ENCODE measurements at regions not wholly inside any gene's neighbourhood (a gene's known extent, or its start where the extent isn't known, plus 50 kb on each side); places are given as distances from the start of the nearest gene placed in this dataset.
"Not testable (repeated sequence)": the region's sequence is repeated elsewhere in the genome, so short reads cannot be mapped to it uniquely, and the experiment has no call there.

DNA sequence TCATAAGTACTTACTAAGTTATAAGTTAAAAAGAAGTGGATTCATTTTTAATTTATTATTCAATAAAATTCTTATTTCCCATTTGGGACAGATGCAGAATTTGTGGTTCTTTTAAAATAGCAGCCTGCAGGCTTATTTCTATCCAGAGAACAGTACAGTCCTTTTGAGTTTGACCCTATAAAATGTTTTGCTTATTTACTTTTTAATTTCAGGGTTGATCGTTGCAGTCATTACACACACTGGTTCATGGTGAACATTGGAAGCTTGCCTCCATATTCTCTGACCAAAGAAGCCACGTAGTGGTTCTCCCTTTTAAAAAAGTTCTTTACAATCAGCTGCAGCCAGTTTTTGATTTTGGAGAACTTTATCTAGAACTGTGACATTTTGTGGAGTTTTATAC lies 122.9 kb upstream of the PDE7B start:
- DNase-seq: no peak

DNA sequence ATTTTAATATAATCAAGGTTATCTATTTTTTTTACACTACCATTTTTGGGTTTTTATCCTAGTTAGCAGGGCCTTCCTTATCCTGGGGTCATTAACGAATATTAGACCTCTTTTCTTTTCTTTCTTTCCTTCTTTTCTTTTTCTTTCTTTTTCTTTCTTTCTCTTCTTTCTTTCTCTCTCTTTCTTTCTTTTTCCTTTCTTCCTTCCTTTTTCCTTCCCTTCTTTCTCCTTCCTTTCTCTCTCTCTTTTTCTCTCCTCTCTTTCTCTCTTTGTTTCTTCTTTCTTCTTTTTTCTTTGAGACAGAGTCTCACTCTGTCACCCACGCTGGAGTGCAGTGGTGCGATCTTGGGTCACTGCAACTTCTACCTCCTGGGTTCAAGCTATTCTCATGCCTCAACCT lies 120.4 kb upstream of the PDE7B start:
- DNase-seq: no peak

DNA sequence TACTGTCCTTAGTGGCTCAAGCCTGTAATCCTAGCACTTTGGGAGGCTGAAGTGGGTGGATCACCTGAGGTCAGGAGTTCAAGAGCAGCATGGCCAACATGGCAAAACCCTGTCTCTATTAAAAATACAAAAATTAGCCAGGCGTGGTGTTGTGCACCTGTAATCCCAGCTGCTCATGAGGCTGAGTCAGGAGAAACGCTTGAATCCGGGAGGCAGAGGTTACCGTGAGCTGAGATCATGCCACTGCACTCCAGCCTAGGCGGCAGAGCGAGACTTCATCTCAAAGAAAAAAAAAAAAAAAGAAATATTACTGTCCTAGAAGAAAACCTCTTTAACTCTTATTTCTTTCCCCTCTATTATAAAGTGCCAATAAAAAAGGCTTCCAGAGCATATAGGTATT lies 115.2 kb upstream of the PDE7B start:
- DNase-seq: not testable (repeated sequence)

DNA sequence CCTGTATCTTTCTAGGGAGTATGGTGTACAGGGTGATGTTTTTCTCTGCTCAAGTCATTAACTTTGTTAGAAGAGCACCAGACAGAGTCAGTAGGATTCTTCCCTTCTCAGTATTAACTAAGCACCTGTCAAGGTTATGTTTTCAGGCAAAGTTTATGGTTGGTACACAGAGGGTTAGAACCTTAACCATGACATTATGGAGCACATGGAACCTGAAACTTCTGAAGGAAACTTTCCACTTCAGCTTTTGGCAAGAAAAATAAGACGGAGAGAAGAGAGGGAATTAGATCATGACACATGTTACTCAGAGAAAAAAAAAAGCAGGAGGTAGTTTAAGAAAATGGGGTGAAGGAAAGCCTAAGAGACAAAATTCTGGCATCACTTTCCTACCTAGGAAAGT lies 112.9 kb upstream of the PDE7B start:
- DNase-seq: no peak

DNA sequence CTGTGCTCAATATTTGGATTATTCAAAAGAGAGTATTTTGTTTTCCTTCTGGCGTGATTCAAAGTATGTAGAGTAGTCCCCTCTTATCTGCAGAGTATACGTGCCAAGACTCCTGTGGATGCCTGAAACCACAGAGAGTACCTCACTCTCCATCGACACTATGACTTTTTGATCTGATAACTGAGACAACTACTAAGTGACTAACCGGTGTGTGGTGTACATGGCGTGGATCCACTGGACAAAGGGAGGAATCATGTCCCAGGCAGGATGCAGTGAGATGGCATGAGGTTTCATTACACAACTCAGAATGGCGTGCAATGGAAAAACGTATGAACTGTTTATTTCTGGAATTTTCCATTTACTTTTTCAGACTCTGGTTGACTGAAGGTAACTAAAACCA lies 112.2 kb upstream of the PDE7B start:
- no peak for DNase-seq

DNA sequence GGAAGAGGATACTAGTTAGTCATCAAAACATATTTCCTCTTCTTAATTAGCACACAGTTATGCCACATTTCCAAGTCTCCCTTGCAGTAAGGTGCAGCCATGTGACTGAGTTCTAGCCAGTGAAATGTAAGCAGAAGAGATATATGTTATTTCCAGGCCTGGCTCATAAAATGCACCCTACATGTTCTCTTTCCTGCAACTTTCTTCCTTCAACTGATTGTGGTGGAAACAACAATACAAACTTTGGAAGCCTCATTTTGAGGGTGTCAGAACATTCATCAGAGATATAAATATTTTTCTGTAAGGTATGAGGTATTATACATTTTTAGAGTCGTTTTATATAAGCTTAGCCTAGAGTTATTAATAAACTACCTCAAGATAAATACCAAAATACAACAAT lies 110.9 kb upstream of the PDE7B start:
- DNase-seq: no peak

DNA sequence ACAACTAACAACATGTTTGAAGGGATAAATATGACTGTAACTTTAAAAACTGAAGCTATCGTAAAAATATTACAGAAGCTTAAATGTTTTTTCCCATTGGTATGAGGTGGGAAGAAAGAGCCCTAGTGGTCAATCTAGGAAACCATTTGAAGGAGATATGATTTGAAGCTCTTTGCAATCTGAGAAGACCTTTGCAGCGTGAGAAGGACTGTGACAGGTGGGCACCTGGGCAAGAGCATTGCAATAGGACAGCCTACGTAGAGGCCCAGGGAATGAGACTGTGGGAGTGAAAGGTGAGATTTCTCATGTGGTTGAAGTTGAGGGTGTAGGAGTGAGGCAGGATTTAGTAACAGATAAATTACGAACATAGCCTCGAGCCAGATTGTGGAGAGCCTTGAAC lies 108.0 kb upstream of the PDE7B start:
- DNase-seq: no peak

DNA sequence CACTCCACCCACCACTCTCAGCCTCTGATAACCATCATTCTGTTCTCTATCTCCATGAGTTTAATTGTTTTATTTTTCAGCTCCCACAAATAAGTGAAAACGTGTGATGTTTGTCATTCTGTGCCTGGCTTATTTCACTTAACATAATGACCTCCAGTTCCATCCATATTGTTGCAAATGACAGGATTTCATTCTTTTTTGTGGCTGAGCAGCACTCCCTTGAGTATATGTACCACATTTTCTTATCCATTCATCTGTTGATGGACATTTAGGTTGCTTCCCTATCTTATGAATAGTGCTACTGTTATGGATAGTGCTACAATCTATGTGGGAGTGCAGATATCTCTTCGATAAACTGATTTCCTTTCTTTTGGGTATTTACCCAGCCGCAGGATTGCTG lies 103.3 kb upstream of the PDE7B start:
- no peak for DNase-seq

DNA sequence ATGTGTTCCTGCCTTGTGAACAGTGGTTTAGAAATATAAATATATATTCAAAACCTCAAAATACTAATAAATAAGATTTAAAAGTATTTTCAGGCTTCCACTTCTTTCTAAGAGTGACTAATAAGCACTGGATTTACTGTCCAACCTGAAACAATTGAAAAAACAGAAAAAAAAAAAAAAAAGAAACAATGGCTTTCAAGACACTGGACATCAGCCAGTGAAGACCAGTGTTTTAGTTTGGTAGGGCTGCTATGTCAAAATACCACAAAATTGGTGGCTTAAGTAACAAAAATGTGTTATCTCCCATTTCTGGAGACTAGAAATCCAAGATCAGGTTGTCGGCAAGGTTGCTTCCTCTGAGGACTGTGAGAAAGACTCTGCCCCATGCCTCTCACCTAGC lies 101.4 kb upstream of the PDE7B start:
- DNase-seq: no peak

DNA sequence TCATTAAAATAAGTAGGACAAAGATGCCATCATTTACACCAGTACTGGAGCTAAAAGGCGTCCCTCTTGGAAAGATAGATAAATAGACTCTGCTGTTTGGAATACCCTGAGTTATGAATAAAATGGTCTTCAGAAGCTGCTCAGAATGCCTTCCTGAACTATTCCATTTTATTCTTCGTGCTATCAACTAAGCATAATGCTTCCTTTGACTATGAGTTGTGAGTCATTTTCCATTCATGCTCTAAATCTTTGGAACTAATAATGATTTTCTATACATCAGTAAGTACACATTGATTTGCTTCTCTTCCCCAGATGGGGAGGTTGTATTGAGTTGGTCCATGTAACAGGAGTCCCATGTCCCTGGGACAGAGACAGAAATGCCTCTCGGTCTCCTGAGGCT lies 98.3 kb upstream of the PDE7B start:
- DNase-seq: no peak

DNA sequence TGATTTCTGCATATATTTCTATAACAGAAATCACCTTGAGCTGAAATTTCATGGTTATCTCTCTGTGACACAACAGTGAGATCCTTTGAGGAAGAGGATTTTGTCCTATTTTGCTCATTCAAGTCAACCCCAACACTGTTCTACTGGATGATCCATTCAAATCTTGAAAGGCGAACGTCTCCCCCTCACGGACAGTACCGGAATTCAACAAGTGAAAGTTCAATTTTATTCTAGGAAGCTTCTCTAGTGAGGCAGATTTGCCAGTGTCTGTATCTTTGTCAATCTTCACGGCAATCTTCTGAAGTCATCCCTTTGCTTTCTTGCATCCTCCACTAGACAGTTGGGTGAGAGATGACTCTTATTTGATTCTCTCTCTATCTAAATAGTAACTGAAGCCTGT lies 91.7 kb upstream of the PDE7B start:
- DNase-seq: no peak

DNA sequence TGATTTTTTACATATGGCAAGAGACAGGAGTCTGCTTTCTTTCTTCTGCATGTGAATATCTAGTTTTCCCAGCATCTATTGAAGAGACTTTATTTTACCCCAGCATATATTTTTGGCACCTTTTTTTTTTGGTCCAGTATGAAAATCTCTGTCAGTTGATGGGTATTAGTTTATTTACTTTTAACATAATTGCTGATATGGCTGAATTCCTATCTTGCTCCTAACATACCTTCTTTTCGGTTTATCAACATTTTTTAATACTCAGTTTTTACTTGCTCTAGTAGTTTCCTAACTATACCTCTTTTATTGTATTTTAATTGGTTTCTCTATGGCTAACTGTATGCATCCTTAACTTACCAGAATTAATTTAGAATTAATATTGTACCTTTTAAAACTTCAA lies 77.5 kb upstream of the PDE7B start:
- DNase-seq: no peak

DNA sequence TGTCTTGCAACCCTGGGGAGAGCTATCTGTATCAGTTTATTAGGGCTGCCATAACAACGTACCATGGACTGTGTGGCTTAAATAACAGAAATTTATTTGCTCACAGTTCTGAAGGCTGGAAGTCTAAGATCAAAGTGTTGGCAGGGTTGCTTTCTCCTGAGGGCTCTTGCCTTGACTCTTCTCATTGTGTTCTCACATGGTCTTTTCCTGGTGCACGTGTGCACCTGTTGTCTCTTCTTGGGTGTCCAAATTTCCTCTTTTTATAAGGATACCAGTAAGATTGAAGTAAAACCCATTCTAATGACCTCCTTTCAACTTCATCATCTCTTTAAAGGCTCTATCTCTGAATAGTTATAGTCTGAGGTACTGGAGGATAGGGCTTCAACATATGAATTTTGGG lies 72.3 kb upstream of the PDE7B start:
- DNase-seq: no peak

DNA sequence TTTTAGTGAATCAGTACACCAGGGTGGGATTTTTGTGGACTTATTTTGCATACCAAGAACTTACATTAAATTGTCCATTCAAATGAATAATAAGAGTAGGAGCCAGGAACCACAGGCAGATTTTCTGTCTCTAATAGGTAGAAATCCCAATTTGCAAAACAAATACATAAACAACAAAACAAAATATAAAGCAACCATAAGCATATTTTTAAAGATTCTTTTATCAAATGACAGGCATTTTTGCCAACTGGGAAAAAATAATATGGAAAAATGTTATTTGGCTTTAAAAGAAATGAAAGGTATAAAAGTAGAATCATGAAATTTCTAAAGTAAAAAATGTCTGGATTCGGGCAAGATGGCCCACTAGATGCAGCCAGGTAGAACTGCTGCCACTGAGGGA lies 71.2 kb upstream of the PDE7B start:
- no peak for DNase-seq

DNA sequence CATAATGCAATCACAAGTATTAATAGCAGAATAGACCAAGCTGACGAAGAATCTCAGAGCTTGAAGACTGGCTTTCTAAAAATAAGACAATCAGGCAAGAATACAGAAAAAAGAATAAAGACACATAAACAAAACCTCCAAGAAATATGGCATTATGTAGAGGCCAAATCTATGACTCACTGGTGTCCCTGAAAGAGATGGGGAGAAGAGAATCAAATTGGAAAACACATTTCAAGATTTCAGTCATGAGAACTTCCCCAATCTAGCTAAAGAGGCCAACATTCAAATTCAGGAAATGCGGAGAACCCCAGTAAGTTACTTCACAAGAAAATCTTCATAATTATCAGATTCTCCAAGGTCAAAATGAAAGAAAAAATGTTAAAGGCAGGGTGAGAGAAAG lies 69.0 kb upstream of the PDE7B start:
- no peak for DNase-seq

DNA sequence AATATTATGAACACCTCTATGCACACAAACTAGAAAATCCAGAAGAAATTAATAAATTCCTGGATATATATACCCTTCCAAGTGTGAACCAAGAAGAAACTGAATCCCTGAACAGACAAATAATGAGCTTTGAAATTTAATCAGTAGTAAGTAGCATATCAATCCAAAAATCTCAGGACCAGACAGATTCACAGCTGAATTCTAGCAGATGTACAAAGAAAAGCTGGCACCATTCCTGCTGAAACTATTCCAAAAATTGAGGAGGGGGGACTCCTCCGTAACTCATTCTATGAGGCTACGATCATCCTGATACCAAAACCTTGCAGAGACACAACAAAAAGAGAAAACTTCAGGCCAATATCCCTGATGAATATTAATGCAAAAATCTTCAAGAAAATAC lies 67.0 kb upstream of the PDE7B start:
- no peak for DNase-seq

DNA sequence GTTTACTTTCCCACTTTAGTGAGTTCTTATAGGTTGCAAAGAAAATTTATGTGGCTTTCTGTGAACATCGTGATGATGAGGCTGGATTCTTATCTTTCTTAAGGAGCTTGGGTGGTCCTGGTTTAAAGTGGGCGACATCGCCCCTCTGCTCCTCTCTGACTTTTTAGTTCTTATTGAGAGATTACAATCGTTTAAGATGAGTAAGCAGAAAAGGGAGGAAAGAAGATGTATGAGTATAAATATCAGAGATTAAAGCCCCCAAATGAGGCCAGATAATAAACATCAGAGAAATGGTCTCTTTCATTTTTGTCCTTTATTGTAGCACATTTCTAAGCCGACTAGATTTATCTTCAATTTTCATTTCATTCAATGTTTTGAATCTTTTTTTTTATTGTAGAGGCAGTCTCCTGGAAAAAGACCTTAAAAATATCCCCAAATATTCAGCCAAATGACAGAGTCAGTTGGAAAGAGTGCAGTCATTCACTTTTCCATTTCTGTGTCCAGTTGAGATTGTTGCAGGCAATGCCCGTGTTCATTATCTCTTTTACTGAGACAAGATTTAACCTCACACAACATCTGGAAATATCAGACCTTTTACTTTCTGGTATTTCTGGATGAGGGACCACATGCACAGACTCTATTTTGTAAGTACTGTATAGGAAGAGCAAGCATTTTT lies 62.0 kb upstream of the PDE7B start:
- no peak for DNase-seq

DNA sequence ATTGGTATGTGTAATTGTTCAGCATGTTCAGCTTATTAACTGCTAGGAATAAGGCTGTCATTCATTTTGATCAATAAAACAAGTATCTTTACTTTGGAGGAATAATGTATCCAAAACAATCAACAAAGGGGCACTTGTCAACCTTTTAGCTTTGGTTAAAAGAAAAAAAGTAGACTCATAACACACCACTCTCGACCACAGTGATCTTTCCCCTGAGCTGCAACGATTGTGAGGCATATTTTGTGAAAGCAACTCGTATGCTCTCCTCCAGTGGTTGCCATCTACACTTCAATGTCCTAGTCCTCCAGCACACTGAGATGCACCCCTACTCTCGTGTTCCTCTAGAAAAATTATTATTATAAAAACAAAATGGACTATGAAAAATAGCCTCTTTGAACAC lies 60.1 kb upstream of the PDE7B start:
- DNase-seq: no peak

DNA sequence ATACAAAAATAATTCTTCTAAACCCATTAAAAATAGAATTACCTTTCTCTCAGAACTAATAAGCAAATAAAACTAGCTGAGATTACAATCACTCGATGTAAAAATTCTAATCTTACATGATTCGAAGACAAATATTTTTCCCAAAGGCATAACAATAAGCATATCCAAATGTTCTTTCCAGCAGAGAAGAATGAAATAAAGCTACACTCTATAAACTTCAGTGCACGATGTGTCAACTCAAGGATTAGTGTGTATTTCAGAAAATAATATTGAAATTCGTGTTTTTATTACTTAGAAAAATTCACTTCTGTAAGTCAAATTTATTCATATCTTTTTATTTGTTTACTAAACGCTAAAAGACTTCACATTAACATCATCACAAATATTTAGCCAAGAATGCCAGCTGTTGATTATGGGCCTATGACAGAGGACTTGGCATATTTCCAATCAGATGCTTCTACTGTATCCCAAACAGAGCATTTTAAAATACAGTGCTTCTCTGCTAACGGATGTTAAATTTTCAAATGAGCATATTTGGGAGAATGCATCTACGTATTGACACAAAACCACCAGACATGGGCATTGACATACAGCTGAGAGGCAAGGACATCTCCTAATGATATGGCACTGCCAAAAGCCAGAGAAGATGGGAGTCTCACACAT lies 54.7 kb upstream of the PDE7B start:
- no peak for DNase-seq

DNA sequence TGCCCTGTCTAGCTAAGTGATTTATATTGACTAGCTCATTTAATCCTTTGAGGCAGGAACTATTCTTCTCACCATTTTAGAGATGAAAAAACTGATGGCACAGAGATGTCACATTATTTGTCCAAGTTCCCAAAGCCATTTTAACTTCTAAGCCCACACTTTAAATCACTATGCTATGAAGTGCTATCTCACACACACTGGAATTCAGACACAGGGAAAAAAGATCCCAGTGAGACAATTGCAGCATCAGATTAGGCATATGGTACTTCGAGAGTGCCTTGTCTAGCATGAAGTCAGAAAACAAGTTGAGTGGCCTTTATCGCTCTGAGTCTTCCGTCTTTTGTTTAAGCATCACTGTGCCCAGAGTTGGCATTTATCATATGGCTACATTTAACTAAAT lies 54.1 kb upstream of the PDE7B start:
- no peak for DNase-seq

DNA sequence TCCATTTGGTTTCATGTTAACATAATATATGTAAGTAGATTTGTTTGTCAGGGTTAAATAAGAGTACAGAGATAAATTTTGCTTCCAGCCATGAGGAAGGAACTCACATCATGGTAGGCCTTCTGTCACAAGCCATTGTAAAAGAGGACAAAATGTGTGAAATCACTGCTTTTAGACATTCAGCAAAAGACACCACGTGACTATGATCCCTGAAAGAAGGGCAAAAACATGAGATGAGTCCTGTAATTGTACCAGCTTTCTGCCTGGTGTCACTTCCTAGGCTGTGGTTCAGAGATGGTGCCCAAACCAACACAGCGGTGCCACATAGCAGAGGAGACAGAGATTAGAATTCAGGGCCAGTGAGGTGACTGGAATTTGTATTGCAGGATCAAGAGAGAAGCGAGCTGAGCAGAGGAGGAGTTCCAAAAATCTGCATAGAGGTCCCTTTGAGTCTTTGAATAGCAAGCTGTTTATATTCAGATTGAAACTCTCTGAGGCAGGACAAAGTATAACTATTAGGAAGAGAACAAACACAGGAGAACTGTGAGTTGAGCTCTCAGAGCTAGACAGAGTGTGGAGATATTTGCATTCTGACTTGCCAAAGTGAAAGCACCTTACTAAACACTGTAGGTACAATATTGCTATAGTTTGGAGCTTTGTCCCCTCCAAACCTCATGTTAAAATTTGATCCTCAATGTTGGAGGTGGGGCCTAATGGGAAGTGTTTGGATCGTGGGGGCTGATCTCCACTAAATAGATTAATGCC lies 52.6 kb upstream of the PDE7B start:
- no peak for DNase-seq

All from SW 1271 (cell line).